SK-N-SH (cell line): ENCODE measurements at regions not wholly inside any gene's neighbourhood (a gene's known extent, or its start where the extent isn't known, plus 50 kb on each side); places are given as distances from the start of the nearest gene placed in this dataset.

ENCODE experiments used
- SIN3A ChIP-seq: IDR thresholded peaks from 2 replicates; pipeline ENCODE4 v1.6.1; 2012; ENCODE audit warnings: low read depth, mild to moderate bottlenecking, low read length, moderate library complexity, borderline replicate concordance
- TAF1 ChIP-seq: IDR thresholded peaks from 2 replicates; pipeline ENCODE4 v1.6.1; 2012; ENCODE audit warnings: low read depth, mild to moderate bottlenecking, low read length, moderate library complexity, borderline replicate concordance
- YY1 ChIP-seq: IDR thresholded peaks from 2 replicates; pipeline ENCODE4 v1.4.0; 2012; ENCODE audit warnings: low read depth, mild to moderate bottlenecking

- no peak for TF ChIP-seq TAF1
- TF ChIP-seq YY1: no peak
- no peak for TF ChIP-seq SIN3A
These were observed 80.8 kb upstream of the COL5A2 start for GRCh38 chr2:189260361-189260814.
